HG03066 (cell line): ENCODE measurements at regions not wholly inside any gene's neighbourhood (a gene's known extent, or its start where the extent isn't known, plus 50 kb on each side); places are given as distances from the start of the nearest gene placed in this dataset.

Experiments used
- ATAC-seq: cut with Tn5 transposase; IDR thresholded peaks from one replicate; pipeline ENCODE4 v1.9.1; 2021; ENCODE audit warnings: low read depth; ENCODE audit not compliant: unreplicated experiment

DNA sequence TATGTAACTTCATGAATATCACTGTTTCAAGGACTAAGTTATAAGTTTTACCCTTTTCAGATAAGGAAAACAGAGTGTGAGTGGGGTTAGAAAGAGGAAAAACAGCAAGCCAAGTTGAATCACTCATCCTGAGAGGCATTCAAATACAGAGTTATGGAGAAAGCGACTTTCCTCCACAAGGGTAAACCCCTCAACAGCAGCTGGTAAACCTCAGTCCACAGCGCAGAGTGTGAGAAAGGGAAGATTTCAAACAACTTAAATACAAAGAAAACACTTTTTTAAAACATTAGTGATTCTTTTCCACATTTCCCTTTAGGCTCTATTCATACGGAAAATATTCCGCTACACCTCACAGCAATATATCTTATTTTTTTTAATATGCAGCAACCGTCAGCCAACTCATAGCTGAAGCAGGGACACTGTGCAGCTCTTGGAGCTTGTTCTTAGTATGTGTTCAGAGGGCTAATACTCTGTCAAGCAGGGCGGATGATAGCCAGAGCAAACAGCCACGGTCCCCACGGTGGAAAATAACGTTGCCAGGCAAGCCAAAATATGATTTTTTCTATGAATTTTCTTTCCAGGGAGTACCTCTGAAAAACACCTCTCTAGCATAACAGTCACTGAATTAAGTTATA is 488.9 kb upstream of the FAT1 start:
- ATAC-seq = no peak

DNA sequence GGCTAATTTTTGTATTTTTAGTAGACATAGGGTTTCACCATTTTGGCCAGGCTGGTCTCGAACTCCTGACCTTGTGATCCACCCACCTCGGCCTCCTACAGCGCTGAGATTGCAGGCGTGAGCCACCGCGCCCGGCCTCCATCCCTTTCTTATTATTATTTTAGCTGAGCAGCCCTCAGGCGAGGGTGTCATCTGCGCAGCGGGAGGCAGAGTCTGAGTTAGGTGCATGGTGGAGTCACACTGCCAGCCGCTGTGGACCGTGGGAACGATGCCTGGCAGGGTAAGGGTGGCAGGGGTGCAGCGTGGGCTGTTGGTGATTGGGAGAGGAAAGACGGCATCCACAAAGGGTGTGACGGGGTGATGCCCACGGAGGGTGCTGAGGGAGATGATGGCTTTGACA is 491.8 kb upstream of the FAT1 start:
- no peak for ATAC-seq

DNA sequence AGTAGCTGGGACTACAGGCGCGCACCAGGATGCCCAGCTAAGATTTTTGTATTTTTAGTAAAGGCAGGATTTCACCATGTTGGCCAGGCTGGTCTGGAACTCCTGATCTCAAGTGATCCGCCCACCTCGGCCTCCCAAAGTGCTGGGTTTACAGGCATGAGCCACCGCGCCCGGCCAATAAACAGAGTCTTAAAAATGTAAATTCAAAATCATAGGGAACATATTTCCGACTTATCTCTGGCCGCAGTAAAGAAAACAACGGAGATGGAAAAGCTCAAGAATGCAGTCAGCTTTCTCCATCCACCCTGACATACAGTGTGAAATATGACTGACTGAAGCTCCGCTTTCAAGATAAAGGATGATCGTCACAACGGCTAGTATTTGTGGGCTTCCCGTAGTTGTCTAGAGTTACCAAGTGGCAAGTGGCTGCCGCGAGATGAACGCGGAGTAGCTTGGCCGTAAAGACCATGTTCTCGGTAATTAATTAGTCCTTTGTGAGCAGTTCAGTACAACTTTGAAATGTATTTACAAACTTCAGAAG is 495.1 kb upstream of the FAT1 start:
- no peak for ATAC-seq

DNA sequence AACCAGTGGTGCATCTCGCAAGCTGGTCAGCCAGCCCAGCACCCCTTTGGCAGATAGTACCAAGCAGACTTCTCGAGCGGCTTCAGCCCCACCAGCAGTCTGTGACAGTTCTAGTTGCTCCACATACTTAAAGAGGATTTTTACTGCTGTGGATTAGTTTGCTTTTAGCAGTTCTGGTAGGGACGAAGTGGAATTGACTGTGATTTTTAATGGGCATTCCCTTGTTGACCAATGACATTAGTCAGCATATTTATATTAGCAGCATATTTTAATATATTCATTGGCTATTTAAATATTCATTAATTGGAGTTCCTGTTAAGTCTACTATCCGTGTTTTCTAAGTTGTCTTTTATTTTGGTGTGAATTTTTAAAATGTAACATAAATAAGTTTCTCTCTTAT is 500.9 kb upstream of the FAT1 start:
- no peak for ATAC-seq

DNA sequence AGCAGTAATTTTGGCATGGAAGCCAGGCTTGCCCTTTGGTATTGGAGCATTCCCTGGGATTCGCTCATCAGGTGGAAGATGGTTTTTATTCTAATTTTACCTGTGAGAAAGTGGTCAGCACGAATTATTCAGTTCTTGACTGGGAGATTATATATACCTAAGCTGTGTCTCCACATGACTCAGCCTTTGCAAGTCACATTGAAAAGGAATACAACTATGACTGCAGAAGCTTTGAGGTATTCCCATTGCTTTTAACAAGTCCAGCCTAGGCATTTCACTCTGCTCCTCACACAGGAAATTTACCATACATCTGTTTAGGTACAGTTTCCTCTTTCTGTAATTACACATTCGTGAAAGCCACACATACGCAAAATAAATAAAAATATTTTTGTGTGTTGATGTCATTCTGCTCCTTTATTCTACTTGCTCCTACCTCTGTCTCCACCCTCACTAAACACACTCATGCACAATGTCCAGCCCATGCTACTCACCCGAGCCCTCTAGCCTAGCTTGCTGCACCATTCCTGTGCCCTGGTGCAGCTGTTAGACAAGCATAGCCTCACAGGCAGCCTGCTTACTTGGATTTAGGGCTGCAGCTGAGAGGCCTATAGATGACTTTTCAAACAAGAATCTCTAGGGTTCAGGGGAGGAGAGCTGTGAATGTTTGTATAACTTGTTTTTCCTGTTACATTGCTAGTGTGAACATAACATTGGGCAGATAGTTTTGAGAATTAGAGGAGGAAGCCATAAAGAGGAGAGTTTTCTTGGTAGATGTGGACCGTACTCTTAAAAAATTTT is 504.4 kb upstream of the FAT1 start:
- no peak for ATAC-seq

DNA sequence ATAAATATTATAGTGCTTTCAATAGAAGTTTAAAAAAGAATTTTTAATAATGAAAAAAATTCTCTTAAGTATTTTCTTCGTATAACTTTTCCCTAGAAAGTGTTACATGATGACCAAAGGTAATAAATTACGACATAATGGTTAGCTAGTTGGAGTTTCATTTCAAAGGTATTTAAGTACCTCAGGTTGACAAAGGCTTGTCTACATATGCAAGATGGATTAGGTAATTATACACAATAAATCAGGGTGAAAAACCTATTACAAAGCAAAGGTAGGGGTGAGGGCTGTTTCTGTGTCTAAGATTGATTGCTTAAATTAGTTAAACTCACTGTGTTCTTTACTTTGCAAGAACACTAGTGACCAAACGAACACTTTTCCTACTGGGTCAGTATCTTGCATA is 508.5 kb upstream of the FAT1 start:
- no peak for ATAC-seq

DNA sequence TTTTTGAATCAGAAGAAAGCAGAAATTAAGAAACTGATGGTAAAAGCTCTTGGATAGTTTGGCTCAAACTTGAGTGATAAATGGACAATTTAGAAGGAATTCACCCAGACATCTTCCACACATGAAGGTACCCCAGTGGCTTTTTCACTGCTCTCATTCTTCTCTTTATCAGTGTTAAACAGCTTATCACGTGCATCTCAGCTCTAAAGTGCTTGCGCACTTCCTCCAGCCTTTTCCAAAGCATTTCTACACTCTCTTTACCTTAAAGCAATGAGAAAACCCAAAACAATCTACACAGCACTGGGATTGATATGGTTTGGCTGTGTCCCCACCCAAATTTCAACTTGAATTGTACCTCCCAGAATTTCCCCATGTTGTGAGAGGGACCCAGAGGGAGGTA is 509.1 kb upstream of the FAT1 start:
- no peak for ATAC-seq

DNA sequence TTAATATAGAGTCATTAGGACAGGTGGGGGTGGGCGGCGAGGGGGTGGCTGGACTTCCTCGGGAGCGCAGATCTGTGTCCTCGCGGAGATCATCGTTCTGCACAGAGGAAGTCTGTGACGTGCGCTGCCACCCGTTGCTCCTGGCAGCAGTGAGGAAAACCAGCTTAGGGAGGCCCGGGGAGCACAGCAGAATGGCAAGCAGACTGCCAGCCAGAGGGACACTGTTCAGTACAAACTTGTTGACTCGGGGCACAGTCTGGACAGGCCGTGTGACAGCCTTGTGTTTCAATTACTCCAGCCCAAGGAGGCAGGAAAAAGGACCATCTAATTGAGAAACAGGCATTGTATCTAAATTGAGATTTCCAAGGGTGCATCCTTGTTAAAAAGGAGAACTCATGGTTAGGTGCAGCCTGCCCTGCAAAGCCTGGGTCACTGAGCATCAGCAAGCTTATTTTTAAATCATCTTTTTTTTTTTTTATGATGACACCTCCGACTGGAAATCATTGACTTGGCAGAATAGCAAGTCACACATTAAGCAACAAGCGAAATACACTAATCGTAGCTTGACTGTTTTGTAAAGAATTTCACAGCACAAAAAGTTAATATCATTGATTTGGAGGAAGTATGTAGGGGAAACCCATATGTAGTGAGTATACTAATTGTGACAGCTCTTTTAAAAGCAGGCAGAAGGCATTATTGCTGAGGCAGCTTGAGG is 512.0 kb upstream of the FAT1 start:
- no peak for ATAC-seq

DNA sequence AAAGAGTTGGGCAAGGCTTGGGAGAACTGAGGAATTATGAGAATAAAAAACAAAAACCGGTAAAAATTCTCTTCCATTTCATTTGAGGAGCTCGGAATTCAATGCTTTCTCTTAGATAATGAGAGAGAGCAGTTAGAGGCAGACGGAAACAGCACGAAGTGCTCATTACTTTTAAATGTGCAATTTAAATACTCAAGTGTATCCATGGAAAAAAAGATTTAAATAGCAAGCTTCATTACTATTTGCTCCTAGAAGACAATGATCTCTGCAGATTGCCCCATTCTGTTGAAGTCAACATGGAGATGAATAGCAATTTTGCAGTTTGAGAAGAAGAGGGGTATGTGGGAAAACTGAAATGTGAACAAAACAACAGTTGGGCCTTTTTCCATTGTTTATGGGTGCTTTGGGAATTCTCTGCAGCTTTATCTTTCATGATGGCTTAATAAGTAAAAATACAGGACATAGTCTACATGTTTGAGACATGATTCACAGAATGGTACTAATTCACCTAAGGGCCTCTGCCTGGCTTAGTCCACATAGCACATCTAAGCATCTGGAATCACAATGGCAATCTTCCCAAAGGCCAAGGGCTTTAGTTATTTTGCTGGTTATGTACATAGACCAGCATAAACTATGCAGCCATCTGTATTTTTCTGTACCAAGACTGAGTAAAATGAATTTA is 512.7 kb upstream of the FAT1 start:
- ATAC-seq = no peak

DNA sequence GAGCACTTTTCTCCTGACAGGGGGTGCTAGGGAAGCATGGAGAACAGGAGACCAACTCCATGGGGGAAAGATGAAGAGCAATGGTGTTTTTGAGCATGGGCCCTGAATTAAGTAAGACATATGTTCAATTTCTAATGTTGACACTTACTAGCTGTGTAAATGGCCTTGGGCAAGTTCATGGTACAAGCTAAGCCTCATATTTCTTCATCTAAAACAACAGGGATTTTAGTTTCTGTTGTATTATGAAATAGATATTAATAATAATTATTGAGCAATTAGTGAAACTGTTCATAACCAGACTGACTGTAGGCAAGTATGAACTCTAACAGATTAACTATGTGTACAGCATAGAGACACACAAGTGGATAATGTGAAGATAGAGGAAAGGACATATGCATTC is 515.0 kb upstream of the FAT1 start:
- ATAC-seq = no peak

DNA sequence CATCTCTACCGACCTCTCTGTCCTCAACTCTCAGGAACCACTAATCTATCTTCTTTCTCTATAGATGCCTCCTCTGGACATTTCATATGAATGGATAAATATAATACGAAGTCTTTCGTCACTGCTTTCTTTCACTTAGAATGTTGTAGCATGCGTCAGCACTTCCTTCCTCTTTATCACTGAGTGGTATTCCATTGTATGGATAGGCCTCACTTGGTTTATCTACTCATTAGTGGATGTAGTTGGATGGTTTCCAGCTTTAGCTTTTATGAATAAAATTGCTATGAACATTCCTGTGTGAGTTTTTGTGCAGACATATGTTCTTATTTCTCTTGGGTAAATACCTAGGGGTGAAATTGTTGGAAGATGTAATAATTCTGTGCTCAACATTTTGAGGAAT is 528.2 kb upstream of the FAT1 start:
- ATAC-seq = no peak

DNA sequence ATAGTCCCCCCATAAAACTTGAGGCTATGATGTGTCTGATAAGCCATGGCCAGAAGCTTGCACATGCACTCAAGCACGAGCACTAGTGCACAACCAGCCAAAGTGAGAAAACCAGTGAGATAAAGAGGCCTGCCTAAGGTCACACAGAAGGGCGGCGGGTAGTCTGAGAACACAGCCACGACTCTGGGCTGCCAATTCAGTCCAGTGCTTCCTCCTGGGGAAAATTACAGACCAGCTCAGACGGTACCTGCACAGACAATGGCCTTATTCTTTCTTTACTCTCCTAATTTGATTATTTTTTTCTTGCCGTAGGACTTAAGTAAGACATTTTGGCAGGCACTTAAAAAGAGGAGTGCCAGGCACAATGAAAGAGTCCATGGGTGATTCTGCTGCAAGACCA is 533.2 kb upstream of the FAT1 start:
- ATAC-seq = no peak

DNA sequence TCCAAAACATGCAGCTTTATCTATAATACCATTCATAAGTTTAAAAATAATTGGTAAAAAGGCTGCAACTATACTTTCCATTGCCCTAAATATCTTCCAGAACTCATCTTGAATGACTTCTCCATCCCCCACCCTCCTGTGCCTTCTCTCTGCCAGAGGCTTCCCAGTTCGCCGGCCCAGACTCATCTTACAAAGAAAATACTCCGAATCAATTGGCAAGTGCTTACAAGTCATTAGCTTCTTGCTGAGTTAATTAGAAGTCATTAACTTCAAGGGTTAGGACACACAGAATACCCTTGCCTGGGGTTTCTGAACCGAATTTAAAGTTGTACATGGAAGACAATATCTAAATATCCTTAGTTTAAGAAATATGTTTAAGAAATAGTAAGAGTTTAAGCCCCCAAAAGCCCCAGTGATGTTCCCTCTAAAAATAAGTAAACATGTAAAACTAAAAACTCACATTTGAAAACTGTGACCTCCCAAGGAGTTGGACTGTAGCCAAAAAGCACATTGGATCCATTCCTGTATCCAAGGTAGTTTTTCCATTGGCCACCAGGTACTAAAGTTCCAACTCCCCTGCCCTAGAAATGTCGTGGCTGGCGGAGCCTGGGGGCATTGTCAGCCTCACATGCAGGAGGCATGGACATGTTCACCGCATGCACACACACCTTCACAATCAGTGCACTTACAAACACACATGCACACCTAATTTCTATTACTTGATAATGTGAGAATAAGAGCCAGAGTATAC is 535.2 kb upstream of the FAT1 start:
- ATAC-seq = no peak

DNA sequence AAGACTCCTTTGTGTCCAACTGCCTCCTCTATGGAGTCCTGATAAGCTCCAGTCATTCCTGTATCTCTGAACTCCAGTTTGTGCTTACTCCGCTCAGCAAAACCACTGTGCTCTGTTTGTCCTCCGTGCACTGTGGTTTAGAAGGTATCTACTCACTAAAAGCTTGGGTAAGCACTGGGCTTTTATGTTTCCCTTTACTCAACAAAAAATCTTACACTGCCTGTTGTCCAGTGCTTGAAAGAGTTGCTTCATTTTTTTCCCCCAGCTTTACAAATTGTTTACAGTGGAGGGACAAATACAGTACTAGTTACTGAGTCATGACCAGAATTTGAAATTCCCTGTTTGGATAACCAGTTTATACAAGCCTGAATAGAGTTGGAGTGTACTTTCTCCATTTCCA is 545.3 kb upstream of the FAT1 start:
- no peak for ATAC-seq

DNA sequence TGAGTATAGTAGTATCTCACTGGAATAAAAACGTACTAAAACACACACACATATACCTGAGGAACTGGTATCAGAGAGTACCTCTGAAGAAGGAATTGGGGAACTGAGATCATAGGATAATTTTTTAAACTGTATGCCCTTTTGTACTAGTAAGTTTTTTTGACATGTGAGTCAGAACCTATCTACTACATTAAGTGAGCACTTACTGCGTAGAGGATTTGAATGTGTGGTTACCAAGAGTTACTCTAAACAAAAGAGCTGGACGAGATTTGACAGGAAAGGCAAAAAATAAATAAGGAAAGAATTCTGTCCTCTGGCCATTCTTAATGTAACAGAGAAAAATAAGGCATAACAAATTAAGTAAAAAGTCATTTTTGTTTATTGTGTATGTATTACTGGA is 546.5 kb upstream of the FAT1 start:
- no peak for ATAC-seq

DNA sequence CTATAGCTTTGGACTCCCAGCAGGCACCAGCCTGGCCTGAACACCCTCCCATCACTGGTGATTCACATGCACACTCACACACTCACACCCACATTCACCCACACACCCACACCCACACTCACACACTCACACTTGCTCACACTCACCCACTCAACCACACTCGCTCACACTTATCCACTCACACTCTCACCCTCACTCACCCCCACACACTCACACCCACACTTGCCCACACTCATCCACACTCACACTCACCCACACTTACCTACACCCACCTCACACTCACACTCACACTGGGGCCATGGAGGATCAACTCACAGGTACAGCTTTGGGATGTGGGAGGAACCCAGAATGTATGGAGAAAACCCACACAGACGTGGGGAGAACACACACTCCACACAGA is 548.2 kb upstream of the FAT1 start:
- ATAC-seq = no peak

DNA sequence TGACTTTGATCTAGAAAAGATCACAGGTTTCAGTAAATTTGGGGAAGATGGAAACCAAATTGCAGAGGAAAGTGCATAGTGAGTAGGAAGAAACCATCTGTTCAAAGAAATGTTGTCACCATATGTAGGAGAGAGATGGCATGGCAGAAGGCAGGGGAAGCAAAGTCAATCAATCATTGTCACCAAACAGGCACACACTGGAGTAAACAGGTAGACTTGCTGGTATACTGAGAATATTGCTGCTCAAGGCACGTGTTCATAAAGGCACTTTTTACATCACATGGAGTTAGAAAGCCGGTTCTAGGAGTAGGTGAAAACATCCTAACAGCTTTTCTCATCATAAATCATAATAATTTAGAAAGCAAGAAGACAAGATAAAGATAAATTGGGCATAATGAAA is 550.5 kb upstream of the FAT1 start:
- ATAC-seq = no peak

DNA sequence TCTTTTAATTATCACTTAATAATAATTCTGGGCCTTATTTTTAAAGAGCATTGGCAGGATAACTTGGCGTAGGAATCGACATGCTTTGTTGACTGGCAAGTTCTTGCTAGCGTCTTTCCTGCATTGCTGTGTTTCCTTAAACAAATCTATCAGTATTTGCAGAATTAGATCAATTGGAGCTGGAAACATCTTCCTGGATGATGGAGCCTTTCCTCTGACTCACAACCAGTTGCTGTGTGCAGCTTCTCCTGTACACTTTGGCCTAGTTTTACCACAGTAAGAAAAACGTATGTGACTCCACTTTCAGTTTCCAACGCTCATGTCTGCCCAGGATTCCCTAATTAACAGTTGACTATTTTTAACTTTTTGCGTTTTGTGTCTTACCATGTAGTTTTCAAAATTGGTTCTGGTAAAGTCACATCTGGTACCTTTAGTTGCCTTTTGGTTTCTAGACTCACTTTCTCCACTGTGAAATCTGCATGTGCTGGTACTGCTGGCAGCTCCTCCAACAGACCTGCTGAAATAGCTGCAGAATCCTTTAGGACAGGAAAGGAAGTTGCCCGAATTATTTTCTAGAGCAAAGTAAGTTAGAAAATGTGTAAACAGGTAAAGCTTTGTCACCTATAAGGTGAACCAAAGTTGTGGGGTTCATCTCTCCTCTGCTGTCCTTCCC is 553.2 kb upstream of the FAT1 start:
- ATAC-seq = no peak

DNA sequence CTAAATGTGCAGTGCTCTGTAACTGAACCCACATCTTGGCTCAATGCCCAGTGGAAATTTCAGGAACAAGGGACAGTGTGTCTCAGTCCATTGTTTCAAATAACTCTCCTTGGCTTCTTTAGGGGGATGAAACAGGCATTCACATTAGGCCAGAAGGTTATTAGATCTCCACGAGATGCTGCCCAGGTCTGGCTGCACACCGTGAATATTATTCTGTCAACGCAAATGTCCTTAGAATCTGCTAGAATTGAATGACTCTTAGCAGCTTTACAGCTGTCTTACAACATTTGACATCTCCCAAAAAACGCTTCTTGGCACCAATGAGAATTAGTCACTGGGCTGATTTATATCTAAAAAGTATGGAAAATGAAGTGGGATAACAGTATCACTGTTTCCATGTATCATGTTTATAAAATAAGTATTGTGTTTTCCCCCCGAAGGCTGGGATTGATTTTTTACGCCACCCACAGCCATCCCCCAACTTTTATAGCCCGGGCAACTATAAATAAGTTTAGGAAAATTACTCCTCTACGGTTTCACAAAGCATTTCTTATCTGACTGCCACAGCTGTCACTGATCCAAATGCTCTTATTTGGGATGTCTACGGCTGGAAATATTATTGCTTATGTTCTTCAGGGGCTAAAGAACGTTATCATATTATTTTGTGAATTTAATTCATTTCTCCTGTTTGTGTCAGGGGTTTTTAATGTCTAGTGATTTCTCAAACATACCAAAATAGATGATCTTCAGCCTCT is 559.7 kb upstream of the FAT1 start:
- ATAC-seq = no peak
